Epithelial cell of esophagus (primary cell): ENCODE measurements at regions not wholly inside any gene's neighbourhood (a gene's known extent, or its start where the extent isn't known, plus 50 kb on each side); places are given as distances from the start of the nearest gene placed in this dataset.
"Not testable (repeated sequence)": the region's sequence is repeated elsewhere in the genome, so short reads cannot be mapped to it uniquely, and the experiment has no call there.

Experiments
- DNase-seq: peaks from one replicate; pipeline ENCODE4 v3.0.0; 2010; ENCODE audit warnings: low read depth
- H3K4me3 ChIP-seq: 2 replicates; pipeline ENCODE4 v1.5.1; 2011; ENCODE audit warnings: mild to moderate bottlenecking, low read length, control low read depth
- CTCF ChIP-seq: IDR thresholded peaks from 2 replicates; pipeline ENCODE4 v1.5.1; 2011; ENCODE audit warnings: low read depth, mild to moderate bottlenecking, low read length, control low read depth, inconsistent platforms; ENCODE audit not compliant: insufficient read depth; ENCODE audit errors: missing control alignments

GRCh38 chr2:238521870-238522269 lies 95.1 kb downstream of the ASB1 start:
- DNase-seq: no peak
- TF ChIP-seq CTCF: no peak
- no peak overlapping the region for H3K4me3 ChIP-seq

GRCh38 chr2:238523158-238524110 lies 96.7 kb downstream of the ASB1 start:
- H3K4me3 ChIP-seq: no peak overlapping the region
- no peak for DNase-seq
- no peak for TF ChIP-seq CTCF

DNA sequence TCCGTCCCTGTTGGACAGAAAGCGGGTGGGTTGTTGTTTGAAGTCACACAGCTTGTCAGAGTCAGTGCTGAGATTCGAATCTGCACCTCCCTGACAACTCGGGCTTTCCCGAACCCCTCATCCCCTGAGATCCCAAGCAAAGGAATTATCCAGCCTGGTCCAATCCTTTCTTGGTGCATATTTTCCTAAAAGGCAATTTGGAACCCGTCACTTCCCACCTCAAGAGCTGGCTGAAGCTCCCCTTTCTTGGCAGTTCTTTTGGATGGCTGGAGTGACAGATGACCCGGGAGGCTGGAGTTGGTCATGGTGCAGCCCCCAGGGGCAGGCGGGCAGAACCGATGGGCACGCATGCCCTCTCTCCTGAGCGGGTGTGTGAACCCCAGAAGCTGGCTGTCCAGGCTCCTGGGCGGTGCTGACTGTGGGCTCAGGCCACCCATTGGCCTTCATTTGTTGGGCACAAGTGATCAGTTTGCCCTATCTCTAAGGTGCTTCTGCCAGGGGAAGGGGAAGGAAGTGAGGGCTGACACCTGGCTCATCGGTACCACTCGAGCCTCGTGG lies 97.8 kb downstream of the ASB1 start:
- no peak for DNase-seq
- no peak overlapping the region for H3K4me3 ChIP-seq
- no peak for TF ChIP-seq CTCF

GRCh38 chr2:238525990-238526389 lies 99.3 kb downstream of the ASB1 start:
- no peak for DNase-seq
- no peak for TF ChIP-seq CTCF
- no peak overlapping the region for H3K4me3 ChIP-seq

DNA sequence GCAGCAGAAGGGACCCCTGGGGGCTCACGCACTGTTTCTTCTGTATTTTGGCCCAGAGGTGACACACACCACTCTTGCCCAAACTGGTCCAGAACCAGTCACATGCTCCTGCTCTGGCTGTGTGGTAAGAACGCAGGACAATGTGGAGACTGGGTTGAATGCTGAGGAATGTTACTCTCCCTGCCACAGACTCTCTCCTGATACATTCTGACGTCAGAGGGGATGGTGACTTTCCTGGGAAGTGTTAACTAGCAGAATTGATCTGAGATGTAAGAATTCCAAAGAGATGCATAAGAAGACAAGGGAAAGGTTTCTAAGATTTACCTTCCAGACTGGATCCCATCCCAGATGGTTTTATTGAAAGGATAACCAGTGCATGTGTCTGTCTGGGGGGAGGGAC lies 100.8 kb downstream of the ASB1 start:
- no peak overlapping the region for H3K4me3 ChIP-seq
- DNase-seq: peak; percentile 70
- TF ChIP-seq CTCF: no peak

DNA sequence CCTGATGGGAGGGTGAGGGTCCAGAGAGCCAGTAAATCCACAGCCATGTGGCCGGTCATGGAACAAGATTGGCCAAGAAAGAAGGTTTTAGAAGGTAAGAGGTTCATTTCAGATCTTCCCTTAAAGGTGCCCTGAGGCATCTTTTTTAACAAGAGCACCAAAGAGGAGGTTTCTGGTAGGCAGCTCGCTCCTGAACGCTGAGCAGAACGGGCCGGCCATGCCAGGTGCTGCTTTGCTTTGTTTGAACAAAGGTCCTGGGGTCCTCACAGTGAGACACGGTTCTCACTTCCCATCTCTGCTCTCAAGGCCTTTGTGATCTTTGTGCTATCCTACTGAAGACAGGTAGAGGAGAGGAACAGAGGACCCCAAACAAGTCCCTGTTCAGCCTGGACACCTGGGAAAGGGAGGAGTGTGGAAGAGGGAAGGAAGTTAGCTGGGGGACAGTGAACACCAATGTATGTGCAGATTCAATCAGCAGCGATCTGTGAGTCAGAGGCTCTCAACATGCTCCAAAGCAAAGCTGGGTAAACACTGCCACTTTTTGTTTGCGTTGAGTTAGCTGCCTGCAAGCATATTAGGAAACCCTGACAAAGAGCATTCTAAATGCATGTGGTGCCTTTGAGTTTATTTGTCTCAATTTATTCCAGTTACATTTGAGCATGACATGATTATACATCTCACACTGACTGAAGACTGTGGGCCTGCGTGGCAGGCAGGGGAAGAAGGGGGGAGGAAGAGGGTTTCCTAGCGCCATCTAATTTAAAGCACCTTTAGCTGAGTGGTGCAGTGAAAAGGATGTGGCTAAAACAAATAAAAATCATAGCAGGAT lies 102.4 kb downstream of the ASB1 start:
- TF ChIP-seq CTCF: peak; percentile 29
- peak; percentile 69 for DNase-seq
- H3K4me3 ChIP-seq: no peak overlapping the region

DNA sequence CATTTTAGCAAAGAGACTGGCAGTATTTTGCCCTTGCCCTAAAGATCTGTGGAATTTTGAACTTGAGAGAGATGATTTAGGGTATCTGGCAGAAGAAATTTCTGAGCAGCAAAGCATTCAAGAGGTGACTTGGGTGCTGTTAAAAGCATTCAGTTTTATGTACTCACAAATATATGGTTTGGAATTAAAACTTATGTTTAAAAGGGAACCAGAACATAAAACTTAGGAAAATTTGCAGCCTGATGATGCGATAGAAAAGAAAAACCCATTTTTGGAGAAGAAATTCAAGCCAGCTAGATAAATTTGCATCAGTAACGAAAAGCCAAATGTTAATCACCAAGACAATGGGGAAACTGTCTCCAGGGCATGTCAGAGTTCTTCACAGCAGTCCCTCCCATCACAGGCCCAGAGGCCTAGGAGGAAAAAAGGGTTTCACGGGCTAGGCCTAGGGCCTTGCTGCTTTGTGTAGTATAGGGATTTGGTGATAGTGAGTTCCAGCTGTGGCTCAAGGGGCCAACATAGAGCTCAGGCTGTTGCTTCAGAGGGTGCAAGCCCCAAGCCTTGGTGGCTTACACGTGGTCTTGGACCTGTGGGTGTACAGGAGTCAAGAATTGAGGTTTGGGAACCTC lies 104.4 kb downstream of the ASB1 start:
- not testable (repeated sequence) for DNase-seq

GRCh38 chr2:238543732-238544131 lies 117.0 kb downstream of the ASB1 start:
- not testable (repeated sequence) for H3K4me3 ChIP-seq, DNase-seq

More for the DNA sequence above, 104.4 kb downstream of the ASB1 start:
- H3K4me3 ChIP-seq: not testable (repeated sequence)
